H9 (cell line): ENCODE measurements at regions not wholly inside any gene's neighbourhood (a gene's known extent, or its start where the extent isn't known, plus 50 kb on each side); places are given as distances from the start of the nearest gene placed in this dataset.

Experiments used
- DNase-seq: peaks from one replicate; pipeline ENCODE4 v3.0.0-alpha.2; 2017
- H2AFZ ChIP-seq: one replicate; pipeline ENCODE4 v1.6.1; 2013; ENCODE audit warnings: mild to moderate bottlenecking, low read length, control low read depth, moderate library complexity
- H2AK5ac ChIP-seq: 2 replicates; pipeline ENCODE4 v1.6.1; 2013; ENCODE audit warnings: low read length, control low read depth, mixed read lengths; ENCODE audit not compliant: insufficient read length
- H2BK120ac ChIP-seq: one replicate; pipeline ENCODE4 v1.6.1; 2013; ENCODE audit warnings: low read depth, mild to moderate bottlenecking, low read length, control low read depth, inconsistent platforms; ENCODE audit not compliant: poor library complexity, severe bottlenecking
- H2BK12ac ChIP-seq: 2 replicates; pipeline ENCODE4 v1.6.1; 2013; ENCODE audit warnings: low read length, control low read depth, mixed read lengths, low read depth; ENCODE audit not compliant: insufficient read length
- H2BK15ac ChIP-seq: 2 replicates; pipeline ENCODE4 v1.6.1; 2013; ENCODE audit warnings: low read depth, low read length, control low read depth
- H2BK20ac ChIP-seq: one replicate; pipeline ENCODE4 v1.6.1; 2013; ENCODE audit warnings: low read depth, mild to moderate bottlenecking, low read length, control low read depth, inconsistent platforms; ENCODE audit not compliant: poor library complexity, severe bottlenecking
- H2BK5ac ChIP-seq: 2 replicates; pipeline ENCODE4 v1.6.1; 2013; ENCODE audit warnings: low read length, control low read depth, mixed read lengths; ENCODE audit not compliant: insufficient read length
- H3K14ac ChIP-seq: 2 replicates; pipeline ENCODE4 v1.6.1; 2013; ENCODE audit warnings: low read length, control low read depth; ENCODE audit not compliant: insufficient read depth
- H3K18ac ChIP-seq: 2 replicates; pipeline ENCODE4 v1.6.1; 2013; ENCODE audit warnings: low read depth, mild to moderate bottlenecking, mixed read lengths, low read length, control low read depth; ENCODE audit not compliant: insufficient read length
- H3K23ac ChIP-seq: 2 replicates; pipeline ENCODE4 v1.6.1; 2013; ENCODE audit warnings: low read length, control low read depth, mixed read lengths, low read depth; ENCODE audit not compliant: insufficient read length
- H3K23me2 ChIP-seq: 2 replicates; pipeline ENCODE4 v1.6.1; 2013; ENCODE audit warnings: low read depth, mild to moderate bottlenecking, mixed read lengths, low read length, control low read depth; ENCODE audit not compliant: insufficient read length, poor library complexity, severe bottlenecking
- H3K27ac ChIP-seq: 2 replicates; pipeline ENCODE4 v1.5.1; 2013; ENCODE audit warnings: low read length, control low read depth, mixed read lengths, low read depth; ENCODE audit not compliant: insufficient read length
- H3K27me3 ChIP-seq: 2 replicates; pipeline ENCODE4 v1.6.1; 2013; ENCODE audit warnings: low read length, control low read depth, inconsistent platforms; ENCODE audit not compliant: insufficient read depth
- H3K4ac ChIP-seq: 2 replicates; pipeline ENCODE4 v1.6.1; 2013; ENCODE audit warnings: low read depth, mild to moderate bottlenecking, control low read depth, inconsistent platforms, low read length, moderate library complexity
- H3K4me1 ChIP-seq: 2 replicates; pipeline ENCODE4 v1.6.1; 2013; ENCODE audit warnings: low read length, control low read depth, inconsistent platforms; ENCODE audit not compliant: insufficient read depth
- H3K4me2 ChIP-seq: 2 replicates; pipeline ENCODE4 v1.6.1; 2013; ENCODE audit warnings: low read length, control low read depth, mixed read lengths; ENCODE audit not compliant: insufficient read length, insufficient read depth
- H3K56ac ChIP-seq: 2 replicates; pipeline ENCODE4 v1.6.1; 2013; ENCODE audit warnings: low read depth, mild to moderate bottlenecking, mixed read lengths, low read length, control low read depth; ENCODE audit not compliant: insufficient read length
- H3K79me1 ChIP-seq: 2 replicates; pipeline ENCODE4 v1.6.1; 2013; ENCODE audit warnings: low read depth, mild to moderate bottlenecking, moderate library complexity, low read length, control low read depth, inconsistent platforms; ENCODE audit not compliant: insufficient read depth, poor library complexity, severe bottlenecking
- H3K79me2 ChIP-seq: 2 replicates; pipeline ENCODE4 v1.6.1; 2013; ENCODE audit warnings: low read length, control low read depth, inconsistent platforms; ENCODE audit not compliant: insufficient read depth
- H3K9ac ChIP-seq: 2 replicates; pipeline ENCODE4 v1.6.1; 2013; ENCODE audit warnings: low read length, control low read depth, mixed read lengths; ENCODE audit not compliant: insufficient read length; ENCODE audit errors: extremely low read depth
- H3K9me3 ChIP-seq: one replicate; pipeline ENCODE4 v1.6.1; 2013; ENCODE audit warnings: low read depth, low read length, inconsistent platforms; ENCODE audit not compliant: control insufficient read depth
- H3T11ph ChIP-seq: one replicate; pipeline ENCODE4 v1.6.1; 2013; ENCODE audit warnings: mild to moderate bottlenecking, low read length, control low read depth, inconsistent platforms
- H4K20me1 ChIP-seq: one replicate; pipeline ENCODE4 v1.6.1; 2013; ENCODE audit not compliant: control insufficient read depth, insufficient read length, insufficient read depth
- H4K5ac ChIP-seq: 2 replicates; pipeline ENCODE4 v1.6.1; 2013; ENCODE audit warnings: low read depth, mild to moderate bottlenecking, mixed read lengths, low read length, control low read depth; ENCODE audit not compliant: insufficient read length
- H4K8ac ChIP-seq: replicated peaks from 2 replicates; pipeline ENCODE4 v1.6.1; 2013; ENCODE audit warnings: low read length, control low read depth, mixed read lengths, low read depth; ENCODE audit not compliant: insufficient read length
- H4K91ac ChIP-seq: 2 replicates; pipeline ENCODE4 v1.6.1; 2013; ENCODE audit warnings: low read depth, mild to moderate bottlenecking, moderate library complexity, mixed read lengths, low read length, control low read depth; ENCODE audit not compliant: insufficient read length
- H3K27ac Mint-ChIP-seq, 3 experiments: 2 replicates in 2 of 3; 3 replicates in 1 of 3; pipeline ENCODE4 v1.8.0; 2020 to 2021; ENCODE audit warnings: mixed read lengths in 3 of 3, mild to moderate bottlenecking in 1 of 3, moderate library complexity in 1 of 3
- H3K27me3 Mint-ChIP-seq: 2 replicates; pipeline ENCODE4 v1.8.0; 2021; ENCODE audit warnings: low read depth, mild to moderate bottlenecking, moderate library complexity, mixed read lengths
- H3K36me3 Mint-ChIP-seq, 3 experiments: 2 replicates in 2 of 3; 3 replicates in 1 of 3; pipeline ENCODE4 v1.8.0; 2020 to 2021; ENCODE audit warnings: low read depth in 3 of 3, mixed read lengths in 3 of 3; ENCODE audit not compliant: insufficient read depth in 1 of 3
- H3K4me1 Mint-ChIP-seq, 2 experiments: 2 replicates each; pipeline ENCODE4 v1.8.0; 2020; ENCODE audit warnings: mixed read lengths in 2 of 2
- H3K4me3 Mint-ChIP-seq, 2 experiments: 2 replicates in 1 of 2; 3 replicates in 1 of 2; pipeline ENCODE4 v1.8.0; 2020 to 2021; ENCODE audit warnings: mild to moderate bottlenecking in 2 of 2, mixed read lengths in 2 of 2, moderate library complexity in 1 of 2
- H3K9me3 Mint-ChIP-seq, 2 experiments: 2 replicates in 1 of 2; 3 replicates in 1 of 2; pipeline ENCODE4 v1.8.0; 2020; ENCODE audit warnings: mild to moderate bottlenecking in 2 of 2, mixed read lengths in 2 of 2, moderate library complexity in 1 of 2
- WGBS: extraction: QIAGEN DNeasy Blood & Tissue Kit; methylation state at CpG from one replicate; pipeline ENCODE4 v1.1.7; 2013; ENCODE audit warnings: missing lambda C conversion rate, low lambda C conversion rate, mixed read lengths; ENCODE audit not compliant: insufficient read length; ENCODE audit errors: extremely low coverage; 5-methylcytosine and 5-hydroxymethylcytosine counted together
- TF ChIP-seq, protein P1 (sequence below): fragments of 200-600 bp; sonication (generic); conservative IDR thresholded peaks from 3 replicates; pipeline ENCODE4 v1.8.0; 2021; ENCODE audit warnings: antibody characterized with exemption, mild to moderate bottlenecking

DNA sequence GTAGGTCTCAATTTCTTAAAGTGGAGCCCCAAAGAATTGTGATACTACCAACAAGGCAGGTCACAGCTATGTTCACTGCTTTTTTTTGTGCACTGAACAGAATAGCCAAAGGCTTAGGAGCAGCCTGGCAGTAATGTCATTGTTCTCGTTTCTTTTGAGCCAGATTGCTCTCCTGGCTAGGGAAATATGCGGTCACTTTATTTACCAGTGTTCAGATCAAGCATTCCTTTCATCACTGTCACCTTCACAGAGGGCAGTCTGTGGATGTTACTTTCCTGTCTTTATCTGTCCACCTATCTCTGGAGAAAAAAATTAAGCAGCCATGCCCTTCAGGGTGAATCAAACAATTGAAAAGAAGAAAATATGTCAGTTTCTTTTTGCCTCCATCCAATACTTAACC, 159.6 kb downstream of the BTG1 start:
- Mint-ChIP-seq H3K4me1 (peaks cover 28 to 36% of the 10 kb centered on the region in 2 experiments), H3K9me3 (no peaks in the 10 kb centered on the region), H3K27ac (no peak overlapping the region; a peak in 1 of 7 replicates), H3K4me3 (no peak overlapping the region), H3K36me3 (no peaks in the 10 kb centered on the region), H3K27me3 (peaks cover 3% of the 10 kb centered on the region; the same call in 1 of the 2 replicates)
- Histone ChIP-seq H3K4me2 (no peak overlapping the region), H2BK5ac (no peak overlapping the region), H3K23me2 (no peaks in the 10 kb centered on the region), H3K14ac (no peak overlapping the region), H2BK120ac (no peak overlapping the region), H3K4me1 (no peaks in the 10 kb centered on the region), H2BK12ac (no peak overlapping the region), H3K4ac (no peak overlapping the region), H3T11ph (no peak overlapping the region), H4K8ac (no peak overlapping the region), H4K91ac (no peak overlapping the region), H3K56ac (no peak overlapping the region), H3K23ac (no peak overlapping the region), H3K27me3 (no peaks in the 10 kb centered on the region), H4K20me1 (no peaks in the 10 kb centered on the region), H3K27ac (no peak overlapping the region), H3K79me2 (no peaks in the 10 kb centered on the region), H2AK5ac (no peak overlapping the region), H4K5ac (no peak overlapping the region), H3K18ac (no peak overlapping the region), H3K9me3 (no peaks in the 10 kb centered on the region), H3K9ac (no peak overlapping the region), H3K79me1 (no peaks in the 10 kb centered on the region), H2BK20ac (no peak overlapping the region), H2BK15ac (no peak overlapping the region), H2AFZ (no peak overlapping the region)
- WGBS, result no CpG with 5 or more reads among the region's 2 CpGs
- TF ChIP-seq, protein P1, sequence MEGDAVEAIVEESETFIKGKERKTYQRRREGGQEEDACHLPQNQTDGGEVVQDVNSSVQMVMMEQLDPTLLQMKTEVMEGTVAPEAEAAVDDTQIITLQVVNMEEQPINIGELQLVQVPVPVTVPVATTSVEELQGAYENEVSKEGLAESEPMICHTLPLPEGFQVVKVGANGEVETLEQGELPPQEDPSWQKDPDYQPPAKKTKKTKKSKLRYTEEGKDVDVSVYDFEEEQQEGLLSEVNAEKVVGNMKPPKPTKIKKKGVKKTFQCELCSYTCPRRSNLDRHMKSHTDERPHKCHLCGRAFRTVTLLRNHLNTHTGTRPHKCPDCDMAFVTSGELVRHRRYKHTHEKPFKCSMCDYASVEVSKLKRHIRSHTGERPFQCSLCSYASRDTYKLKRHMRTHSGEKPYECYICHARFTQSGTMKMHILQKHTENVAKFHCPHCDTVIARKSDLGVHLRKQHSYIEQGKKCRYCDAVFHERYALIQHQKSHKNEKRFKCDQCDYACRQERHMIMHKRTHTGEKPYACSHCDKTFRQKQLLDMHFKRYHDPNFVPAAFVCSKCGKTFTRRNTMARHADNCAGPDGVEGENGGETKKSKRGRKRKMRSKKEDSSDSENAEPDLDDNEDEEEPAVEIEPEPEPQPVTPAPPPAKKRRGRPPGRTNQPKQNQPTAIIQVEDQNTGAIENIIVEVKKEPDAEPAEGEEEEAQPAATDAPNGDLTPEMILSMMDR, result no peak
- DNase-seq, result no peak
